RWPE1 (cell line): ENCODE measurements at regions not wholly inside any gene's neighbourhood (a gene's known extent, or its start where the extent isn't known, plus 50 kb on each side); places are given as distances from the start of the nearest gene placed in this dataset.

Experiments used
- CTCF ChIA-PET: fragments of 350-600 bp; sonication (Branson Sonifier 250); formaldehyde crosslinking; extraction: SDS; loops from one replicate; lab custom pipeline; 2021; lab: Yijun Ruan, JAX
- POLR2A ChIA-PET: fragments of 400-600 bp; formaldehyde crosslinking; extraction: SDS; loops from one replicate; lab custom pipeline; 2020; ENCODE audit warnings: antibody characterized with exemption; ENCODE audit not compliant: low non-redundant PET; lab: Yijun Ruan, JAX
- DNase-seq: peaks from one replicate; pipeline ENCODE4 v3.0.0; 2012; ENCODE audit warnings: low spot score
- H3K27ac ChIP-seq: fragments of 450-650 bp; 2 replicates; pipeline ENCODE4 v1.5.1; 2017
- TF ChIP-seq, protein P1 (sequence below): fragments of 450-650 bp; conservative IDR thresholded peaks from 2 replicates; pipeline ENCODE4 v1.5.1; 2017; ENCODE audit warnings: low read depth, mild to moderate bottlenecking

- CTCF ChIA-PET: no interaction called here
Measured at GRCh38 chr9:20042128-20042711, 253.4 kb upstream of the SLC24A2 start.

GRCh38 chr9:20041697-20042081 is 252.9 kb upstream of the SLC24A2 start:
- ChIA-PET CTCF (no interaction called here), POLR2A (no interaction called here)
- H3K27ac ChIP-seq: no peak overlapping the region
- TF ChIP-seq, protein P1, sequence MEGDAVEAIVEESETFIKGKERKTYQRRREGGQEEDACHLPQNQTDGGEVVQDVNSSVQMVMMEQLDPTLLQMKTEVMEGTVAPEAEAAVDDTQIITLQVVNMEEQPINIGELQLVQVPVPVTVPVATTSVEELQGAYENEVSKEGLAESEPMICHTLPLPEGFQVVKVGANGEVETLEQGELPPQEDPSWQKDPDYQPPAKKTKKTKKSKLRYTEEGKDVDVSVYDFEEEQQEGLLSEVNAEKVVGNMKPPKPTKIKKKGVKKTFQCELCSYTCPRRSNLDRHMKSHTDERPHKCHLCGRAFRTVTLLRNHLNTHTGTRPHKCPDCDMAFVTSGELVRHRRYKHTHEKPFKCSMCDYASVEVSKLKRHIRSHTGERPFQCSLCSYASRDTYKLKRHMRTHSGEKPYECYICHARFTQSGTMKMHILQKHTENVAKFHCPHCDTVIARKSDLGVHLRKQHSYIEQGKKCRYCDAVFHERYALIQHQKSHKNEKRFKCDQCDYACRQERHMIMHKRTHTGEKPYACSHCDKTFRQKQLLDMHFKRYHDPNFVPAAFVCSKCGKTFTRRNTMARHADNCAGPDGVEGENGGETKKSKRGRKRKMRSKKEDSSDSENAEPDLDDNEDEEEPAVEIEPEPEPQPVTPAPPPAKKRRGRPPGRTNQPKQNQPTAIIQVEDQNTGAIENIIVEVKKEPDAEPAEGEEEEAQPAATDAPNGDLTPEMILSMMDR: no peak
- no peak for DNase-seq

More at GRCh38 chr9:20042128-20042711, 253.4 kb upstream of the SLC24A2 start:
- POLR2A ChIA-PET: no interaction called here
- no peak for DNase-seq
- TF ChIP-seq, protein P1: no peak
- H3K27ac ChIP-seq: no peak overlapping the region

GRCh38 chr9:20040991-20041696 is 252.3 kb upstream of the SLC24A2 start:
- CTCF ChIA-PET: no interaction called here

DNA sequence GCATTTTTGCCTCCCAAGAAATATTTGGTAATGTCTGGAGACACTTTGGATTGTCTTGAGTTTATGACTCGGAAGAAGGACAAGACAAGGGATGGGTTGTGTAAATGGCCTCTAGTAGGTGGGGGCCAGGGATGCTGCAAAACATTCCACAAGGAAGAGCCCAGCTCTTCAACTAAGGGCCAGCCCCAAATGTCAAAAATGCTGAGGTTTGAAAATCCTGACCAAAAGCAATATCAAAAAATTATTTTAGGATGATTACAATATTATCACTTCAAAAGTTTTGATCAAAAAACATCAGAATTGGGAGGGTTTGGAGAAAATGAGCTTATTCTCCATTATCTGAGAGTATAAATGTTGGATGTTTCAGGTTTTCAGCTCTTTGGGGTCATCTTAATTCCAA is 248.9 kb upstream of the SLC24A2 start:
- TF ChIP-seq, protein P1: no peak
- H3K27ac ChIP-seq: no peak overlapping the region
- ChIA-PET CTCF (no interaction called here), POLR2A (no interaction called here)
- DNase-seq: no peak

More at GRCh38 chr9:20040991-20041696, 252.3 kb upstream of the SLC24A2 start:
- TF ChIP-seq, protein P1: no peak
- H3K27ac ChIP-seq: no peak overlapping the region
- no peak for DNase-seq
- POLR2A ChIA-PET: no interaction called here

GRCh38 chr9:20033511-20033910 is 244.7 kb upstream of the SLC24A2 start:
- TF ChIP-seq, protein P1: no peak
- H3K27ac ChIP-seq: no peak overlapping the region
- ChIA-PET POLR2A (no interaction called here), CTCF (no interaction called here)
- DNase-seq: no peak

DNA sequence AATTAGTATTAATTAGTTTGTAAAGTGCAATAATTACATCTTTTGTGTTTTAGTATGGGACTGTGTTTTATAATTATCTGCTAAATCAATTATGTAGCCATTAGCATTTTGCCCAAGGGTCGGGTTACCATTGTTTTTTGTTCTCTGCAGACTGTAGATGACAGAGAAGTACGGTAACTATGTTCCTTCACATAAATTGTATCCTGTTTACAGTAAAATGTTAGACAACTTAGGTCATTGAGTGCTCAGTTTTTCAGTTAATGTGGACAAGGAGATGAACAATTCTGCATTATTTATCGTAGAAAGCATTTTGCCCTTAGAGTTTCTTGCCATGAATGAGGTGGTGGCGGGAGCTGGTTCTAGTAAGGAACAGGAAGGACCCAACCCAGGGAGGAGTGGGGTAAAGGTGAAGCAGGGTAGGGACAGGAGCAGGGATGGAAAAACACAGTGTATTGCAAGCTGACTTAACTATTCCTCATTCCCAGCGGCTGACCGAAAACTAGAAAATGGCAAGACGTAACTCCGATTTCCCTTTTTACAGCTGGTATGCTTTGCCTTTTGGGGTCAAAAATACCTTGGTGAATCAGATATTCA is 243.7 kb upstream of the SLC24A2 start:
- POLR2A ChIA-PET: no interaction called here
- DNase-seq: no peak
- H3K27ac ChIP-seq: no peak overlapping the region
- TF ChIP-seq, protein P1: no peak
- CTCF ChIA-PET: no interaction called here
